SK-N-MC (cell line): ENCODE measurements at regions not wholly inside any gene's neighbourhood (a gene's known extent, or its start where the extent isn't known, plus 50 kb on each side); places are given as distances from the start of the nearest gene placed in this dataset.

Experiments used
- EZH2 ChIP-seq: fragments of 200-600 bp; sonication (generic); IDR thresholded peaks from one replicate; pipeline ENCODE4 v1.6.1; 2017; ENCODE audit warnings: antibody characterized with exemption
- FOXP2 ChIP-seq: optimal IDR thresholded peaks from 2 replicates; pipeline ENCODE3; 2011; ENCODE audit warnings: mild to moderate bottlenecking, moderate library complexity; ENCODE audit not compliant: insufficient read depth; ENCODE audit errors: extremely low read length, control extremely low read depth
- POLR2AphosphoS5 ChIP-seq: IDR thresholded peaks from 2 replicates; pipeline ENCODE4 v1.6.1; 2012; ENCODE audit warnings: mild to moderate bottlenecking, low read depth, low read length, borderline replicate concordance

GRCh38 chr2:126228531-126228930 is 427.4 kb upstream of the GYPC start:
- no peak for TF ChIP-seq EZH2
- TF ChIP-seq POLR2AphosphoS5, result no peak
- no peak for TF ChIP-seq FOXP2
